ENCODE measurements at regions not wholly inside any gene's neighbourhood (a gene's known extent, or its start where the extent isn't known, plus 50 kb on each side); places are given as distances from the start of the nearest gene placed in this dataset.

DNA sequence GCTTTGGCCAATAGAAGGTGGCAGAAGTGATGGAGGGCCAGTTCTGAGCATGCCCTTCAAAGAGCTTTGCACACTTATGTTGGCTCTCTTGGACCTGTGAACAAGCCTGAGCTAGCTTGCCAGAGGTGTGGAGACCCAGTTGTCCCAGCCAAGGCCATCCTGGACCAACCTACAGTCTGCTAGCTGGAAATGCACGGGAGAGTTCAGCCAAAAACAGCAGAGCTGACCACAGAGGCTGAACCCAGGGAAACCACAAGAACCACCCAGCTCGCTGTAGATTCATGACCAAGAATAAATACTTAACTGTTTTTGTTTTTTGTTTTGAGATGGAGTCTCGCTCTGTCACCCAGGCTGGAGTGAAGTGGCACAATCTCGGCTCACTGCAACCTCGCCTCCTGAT is 65.4 kb upstream of the HAND1 start:
- POLR2A ChIA-PET, result no interaction called here

More for the DNA sequence above, 65.4 kb upstream of the HAND1 start:
- H3K4me2 ChIP-seq (ENCODE audit: insufficient read depth, low read length), result no peak overlapping the region
- H3K9ac ChIP-seq (replicated peaks; ENCODE audit: extremely low read depth, insufficient read depth, low read length), result no peak overlapping the region
- no peak for DNase-seq (ENCODE audit: low read depth, low spot score)
- H3K27ac ChIP-seq (ENCODE audit: insufficient read depth, low read depth, low read length), result no peak overlapping the region
- H4K20me1 ChIP-seq (replicated peaks; ENCODE audit: control insufficient read depth, extremely low read depth, insufficient read depth, low read length), result no peaks in the 10 kb centered on the region
- no peaks in the 10 kb centered on the region for H3K9me3 ChIP-seq (replicated peaks; ENCODE audit: control insufficient read depth, insufficient read depth, low read length)
- FAIRE-seq, result no peak
- no peaks in the 10 kb centered on the region for H3K9me1 ChIP-seq (replicated peaks; ENCODE audit: control insufficient read depth, extremely low read depth, insufficient read depth, low read length)
- H3K79me2 ChIP-seq (ENCODE audit: control insufficient read depth, insufficient read depth, low read length), result no peaks in the 10 kb centered on the region
- dilution Hi-C loops (cut with MboI; ENCODE audit: extremely low pct_ligation_motif_present, low sequenced_read_pairs) (no loop called here), intact Hi-C loops (cut with micrococcal nuclease) (no loop called here)
- H3K4me3 ChIP-seq (replicated peaks in 1 of 3; ENCODE audit: insufficient read depth in 1 of 3, low read depth in 1 of 3, low read length in 3 of 3), result no peak overlapping the region
- no peaks in the 10 kb centered on the region for H3K36me3 ChIP-seq (ENCODE audit: control insufficient read depth in 2 of 2, extremely low read depth in 1 of 2, insufficient read depth in 2 of 2, low read length in 2 of 2)
- CTCF ChIA-PET, result interaction anchor here (1.5 kb wide), 1 partner anchor 23 kb away, joined by 15 read pairs; no protein-coding TSS in a partner anchor
- no peak overlapping the region for H2AFZ ChIP-seq (ENCODE audit: low read depth, low read length)
- no TSS peak for BruUV-seq (replicated peaks)
- H3K4me1 ChIP-seq (ENCODE audit: control insufficient read depth, extremely low read depth, insufficient read depth, low read length), result no peaks in the 10 kb centered on the region
- TF ChIP-seq, protein P1, sequence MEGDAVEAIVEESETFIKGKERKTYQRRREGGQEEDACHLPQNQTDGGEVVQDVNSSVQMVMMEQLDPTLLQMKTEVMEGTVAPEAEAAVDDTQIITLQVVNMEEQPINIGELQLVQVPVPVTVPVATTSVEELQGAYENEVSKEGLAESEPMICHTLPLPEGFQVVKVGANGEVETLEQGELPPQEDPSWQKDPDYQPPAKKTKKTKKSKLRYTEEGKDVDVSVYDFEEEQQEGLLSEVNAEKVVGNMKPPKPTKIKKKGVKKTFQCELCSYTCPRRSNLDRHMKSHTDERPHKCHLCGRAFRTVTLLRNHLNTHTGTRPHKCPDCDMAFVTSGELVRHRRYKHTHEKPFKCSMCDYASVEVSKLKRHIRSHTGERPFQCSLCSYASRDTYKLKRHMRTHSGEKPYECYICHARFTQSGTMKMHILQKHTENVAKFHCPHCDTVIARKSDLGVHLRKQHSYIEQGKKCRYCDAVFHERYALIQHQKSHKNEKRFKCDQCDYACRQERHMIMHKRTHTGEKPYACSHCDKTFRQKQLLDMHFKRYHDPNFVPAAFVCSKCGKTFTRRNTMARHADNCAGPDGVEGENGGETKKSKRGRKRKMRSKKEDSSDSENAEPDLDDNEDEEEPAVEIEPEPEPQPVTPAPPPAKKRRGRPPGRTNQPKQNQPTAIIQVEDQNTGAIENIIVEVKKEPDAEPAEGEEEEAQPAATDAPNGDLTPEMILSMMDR (IDR thresholded peaks at IDR 0.05; ENCODE audit: extremely low read depth in 1 of 2, insufficient read depth in 1 of 2, low read depth in 1 of 2, low read length in 2 of 2), result no peak
- TF ChIP-seq POLR2A (IDR thresholded peaks at IDR 0.05; ENCODE audit: low read depth, low read length) (no peak), EZH2 (IDR thresholded peaks at IDR 0.05; ENCODE audit: borderline replicate concordance, low read depth, low read length, severe bottlenecking) (no peak), GATA2 (IDR thresholded peaks at IDR 0.05; ENCODE audit: insufficient read depth, insufficient read length, low read depth, low read length) (no peak), POLR2AphosphoS5 (IDR thresholded peaks at IDR 0.05; ENCODE audit: insufficient read depth, low read depth, low read length) (no peak), MYC (IDR thresholded peaks at IDR 0.05; ENCODE audit: low read depth, low read length) (no peak), FOS (IDR thresholded peaks at IDR 0.05; ENCODE audit: borderline replicate concordance, insufficient read depth, low read length) (no peak), JUN (IDR thresholded peaks at IDR 0.05; ENCODE audit: borderline replicate concordance, insufficient read depth, insufficient read length, low read depth) (no peak)
- TF ChIP-seq, protein P2, sequence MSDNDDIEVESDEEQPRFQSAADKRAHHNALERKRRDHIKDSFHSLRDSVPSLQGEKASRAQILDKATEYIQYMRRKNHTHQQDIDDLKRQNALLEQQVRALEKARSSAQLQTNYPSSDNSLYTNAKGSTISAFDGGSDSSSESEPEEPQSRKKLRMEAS (IDR thresholded peaks at IDR 0.05; ENCODE audit: insufficient read depth, insufficient read length), result no peak
- H3K27me3 ChIP-seq (ENCODE audit: control insufficient read depth in 2 of 2, insufficient read depth in 2 of 2, low read length in 2 of 2), result peaks cover 0 to 2% of the 10 kb centered on the region in 2 experiments

Measured in endothelial cell of umbilical vein (primary cell).